ENCODE measurements at regions not wholly inside any gene's neighbourhood (a gene's known extent, or its start where the extent isn't known, plus 50 kb on each side); places are given as distances from the start of the nearest gene placed in this dataset.

- Histone ChIP-seq H3K9me3 (ENCODE audit: low read depth) (no peaks in the 10 kb centered on the region), H3K27me3 (no peaks in the 10 kb centered on the region), H3K4me3 (no peak overlapping the region), H3K27ac (no peak overlapping the region), H3K4me1 (ENCODE audit: low read depth) (no peaks in the 10 kb centered on the region), H3K36me3 (no peaks in the 10 kb centered on the region)
- TF ChIP-seq, protein P1, sequence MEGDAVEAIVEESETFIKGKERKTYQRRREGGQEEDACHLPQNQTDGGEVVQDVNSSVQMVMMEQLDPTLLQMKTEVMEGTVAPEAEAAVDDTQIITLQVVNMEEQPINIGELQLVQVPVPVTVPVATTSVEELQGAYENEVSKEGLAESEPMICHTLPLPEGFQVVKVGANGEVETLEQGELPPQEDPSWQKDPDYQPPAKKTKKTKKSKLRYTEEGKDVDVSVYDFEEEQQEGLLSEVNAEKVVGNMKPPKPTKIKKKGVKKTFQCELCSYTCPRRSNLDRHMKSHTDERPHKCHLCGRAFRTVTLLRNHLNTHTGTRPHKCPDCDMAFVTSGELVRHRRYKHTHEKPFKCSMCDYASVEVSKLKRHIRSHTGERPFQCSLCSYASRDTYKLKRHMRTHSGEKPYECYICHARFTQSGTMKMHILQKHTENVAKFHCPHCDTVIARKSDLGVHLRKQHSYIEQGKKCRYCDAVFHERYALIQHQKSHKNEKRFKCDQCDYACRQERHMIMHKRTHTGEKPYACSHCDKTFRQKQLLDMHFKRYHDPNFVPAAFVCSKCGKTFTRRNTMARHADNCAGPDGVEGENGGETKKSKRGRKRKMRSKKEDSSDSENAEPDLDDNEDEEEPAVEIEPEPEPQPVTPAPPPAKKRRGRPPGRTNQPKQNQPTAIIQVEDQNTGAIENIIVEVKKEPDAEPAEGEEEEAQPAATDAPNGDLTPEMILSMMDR (IDR thresholded peaks at IDR 0.05; ENCODE audit: low read depth, low read length) = no peak
- no peak for DNase-seq (ENCODE audit: low read depth in 1 of 2, low spot score in 1 of 2)
Observed at GRCh38 chr2:81692566-81692965, 1388.0 kb upstream of the LRRTM1 start.

DNA sequence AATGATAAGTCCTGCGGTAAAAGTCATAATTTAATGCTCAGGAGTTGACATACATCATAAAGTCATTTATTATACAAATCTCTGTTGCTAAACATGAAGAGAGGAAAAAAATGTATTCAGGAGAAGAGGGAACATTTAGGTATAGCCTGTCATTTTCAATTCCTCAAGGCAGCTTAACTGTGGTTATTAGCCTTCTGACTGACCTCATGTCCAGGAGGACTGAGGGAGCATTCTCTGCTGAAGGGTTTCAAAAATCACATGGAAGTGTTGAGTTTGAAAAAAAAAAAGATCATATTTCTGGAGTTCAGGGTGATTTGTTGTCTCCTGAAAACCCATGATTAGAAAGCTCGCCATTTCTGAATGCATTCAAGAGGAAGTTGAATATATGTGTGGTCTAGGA is 1371.1 kb upstream of the LRRTM1 start:
- TF ChIP-seq, protein P1 (IDR thresholded peaks at IDR 0.05; ENCODE audit: low read depth, low read length) = no peak
- peaks cover 3% of the 10 kb centered on the region for H3K4me1 ChIP-seq (ENCODE audit: low read depth)
- H3K36me3 ChIP-seq = no peaks in the 10 kb centered on the region
- H3K27ac ChIP-seq = no peak overlapping the region
- no peaks in the 10 kb centered on the region for H3K9me3 ChIP-seq (ENCODE audit: low read depth)
- no peak for DNase-seq (ENCODE audit: low read depth in 1 of 2, low spot score in 1 of 2)
- no peak overlapping the region for H3K4me3 ChIP-seq
- H3K27me3 ChIP-seq = no peaks in the 10 kb centered on the region

DNA sequence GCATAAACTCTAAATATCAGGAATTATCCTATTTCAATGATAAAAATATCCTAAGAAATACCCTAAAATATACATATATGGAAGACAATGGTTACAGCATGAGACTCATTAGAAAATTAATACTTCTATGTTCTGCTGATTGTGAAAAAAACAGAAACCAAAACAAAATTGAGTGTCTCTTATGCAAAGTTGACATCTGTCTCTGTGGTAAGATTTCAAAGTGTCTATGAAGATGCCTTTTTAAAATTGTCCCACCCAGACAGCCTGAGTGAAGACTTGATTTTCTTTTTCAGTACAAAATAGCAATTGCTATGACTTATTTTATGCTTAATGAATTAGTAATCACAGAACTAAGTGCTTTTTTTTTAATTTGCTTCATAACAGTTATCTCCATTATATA is 1368.4 kb upstream of the LRRTM1 start:
- Histone ChIP-seq H3K4me1 (ENCODE audit: low read depth) (peaks cover 3% of the 10 kb centered on the region), H3K9me3 (ENCODE audit: low read depth) (no peaks in the 10 kb centered on the region), H3K4me3 (no peak overlapping the region), H3K36me3 (no peaks in the 10 kb centered on the region), H3K27me3 (no peaks in the 10 kb centered on the region), H3K27ac (no peak overlapping the region)
- TF ChIP-seq, protein P1 (IDR thresholded peaks at IDR 0.05; ENCODE audit: low read depth, low read length) = no peak
- DNase-seq (ENCODE audit: low read depth in 1 of 2, low spot score in 1 of 2) = no peak

DNA sequence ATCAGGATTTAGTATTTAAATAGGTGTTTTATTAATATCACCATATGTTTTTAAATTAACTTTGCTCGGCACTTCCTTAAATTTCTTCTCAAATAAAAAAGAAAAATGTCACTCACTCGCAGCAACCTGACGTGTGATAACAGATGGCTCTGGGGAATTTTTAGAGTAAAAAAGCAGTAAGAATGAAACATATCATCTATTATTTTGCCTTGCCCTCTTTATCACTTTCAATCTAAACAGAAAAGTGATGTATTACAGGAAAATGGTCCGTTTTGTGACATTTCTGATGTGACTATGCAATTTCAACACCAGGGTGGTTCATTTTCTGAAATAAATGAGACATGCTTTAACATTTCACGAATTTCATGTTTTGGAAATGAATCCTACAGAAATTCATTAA is 1368.0 kb upstream of the LRRTM1 start:
- no peaks in the 10 kb centered on the region for H3K36me3 ChIP-seq
- no peak overlapping the region for H3K4me3 ChIP-seq
- DNase-seq (ENCODE audit: low read depth in 1 of 2, low spot score in 1 of 2) = no peak
- H3K9me3 ChIP-seq (ENCODE audit: low read depth) = no peaks in the 10 kb centered on the region
- H3K27me3 ChIP-seq = no peaks in the 10 kb centered on the region
- peaks cover 3% of the 10 kb centered on the region for H3K4me1 ChIP-seq (ENCODE audit: low read depth)
- no peak overlapping the region for H3K27ac ChIP-seq
- TF ChIP-seq, protein P1 (IDR thresholded peaks at IDR 0.05; ENCODE audit: low read depth, low read length) = no peak

- H3K36me3 ChIP-seq = no peaks in the 10 kb centered on the region
- TF ChIP-seq, protein P1 (IDR thresholded peaks at IDR 0.05; ENCODE audit: low read depth, low read length) = no peak
- no peaks in the 10 kb centered on the region for H3K9me3 ChIP-seq (ENCODE audit: low read depth)
- H3K4me1 ChIP-seq (ENCODE audit: low read depth) = peaks cover 3% of the 10 kb centered on the region
- no peaks in the 10 kb centered on the region for H3K27me3 ChIP-seq
- H3K27ac ChIP-seq = no peak overlapping the region
- H3K4me3 ChIP-seq = no peak overlapping the region
- no peak for DNase-seq (ENCODE audit: low read depth in 1 of 2, low spot score in 1 of 2)
Observed at GRCh38 chr2:81670885-81671284, 1366.3 kb upstream of the LRRTM1 start.

DNA sequence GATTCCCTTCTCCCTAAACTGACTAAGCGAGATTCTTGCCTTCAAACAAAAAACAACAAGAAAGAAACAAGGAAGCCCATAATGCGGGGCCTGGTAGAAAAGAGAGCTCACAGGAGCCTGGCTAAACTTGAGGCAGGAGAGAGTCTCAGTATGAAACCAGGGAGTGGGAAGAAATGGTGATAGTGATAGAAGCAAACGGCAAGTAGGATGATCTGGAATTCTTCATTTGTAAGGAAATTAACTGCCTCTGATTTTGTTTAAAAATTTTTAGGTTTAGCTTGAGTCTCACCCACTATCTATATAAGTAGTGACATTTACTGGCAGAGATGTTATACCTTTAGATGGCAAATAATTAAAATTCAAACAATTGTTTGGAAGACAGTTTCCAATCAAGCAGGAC is 1356.5 kb upstream of the LRRTM1 start:
- H3K9me3 ChIP-seq (ENCODE audit: low read depth) = peaks cover 8% of the 10 kb centered on the region
- H3K4me1 ChIP-seq (ENCODE audit: low read depth) = no peaks in the 10 kb centered on the region
- TF ChIP-seq, protein P1 (IDR thresholded peaks at IDR 0.05; ENCODE audit: low read depth, low read length) = no peak
- H3K36me3 ChIP-seq = no peaks in the 10 kb centered on the region
- H3K27ac ChIP-seq = no peak overlapping the region
- DNase-seq (ENCODE audit: low read depth in 1 of 2, low spot score in 1 of 2) = no peak
- H3K4me3 ChIP-seq = no peak overlapping the region
- no peaks in the 10 kb centered on the region for H3K27me3 ChIP-seq

Measured in cardiac muscle cell (in vitro differentiated cells and primary cell).